Muscle of leg (tissue), 3 donors: ENCODE measurements at regions not wholly inside any gene's neighbourhood (a gene's known extent, or its start where the extent isn't known, plus 50 kb on each side); places are given as distances from the start of the nearest gene placed in this dataset.
"Not testable (repeated sequence)": the region's sequence is repeated elsewhere in the genome, so short reads cannot be mapped to it uniquely, and the experiment has no call there.

ENCODE experiments used
- DNase-seq: peaks from one replicate; pipeline ENCODE4 v3.0.0; 2013
- H3K27ac ChIP-seq: one replicate; pipeline ENCODE4 v1.5.1; 2013; ENCODE audit warnings: mild to moderate bottlenecking, low read length, control low read depth
- H3K27me3 ChIP-seq: one replicate; pipeline ENCODE4 v1.6.1; 2013; ENCODE audit warnings: low read length; ENCODE audit not compliant: control insufficient read depth, insufficient read depth
- H3K36me3 ChIP-seq: one replicate; pipeline ENCODE4 v1.6.1; 2013; ENCODE audit warnings: low read length; ENCODE audit not compliant: control insufficient read depth, insufficient read depth
- H3K4me1 ChIP-seq: one replicate; pipeline ENCODE4 v1.6.1; 2013; ENCODE audit warnings: low read length; ENCODE audit not compliant: control insufficient read depth, insufficient read depth
- H3K4me3 ChIP-seq: one replicate; pipeline ENCODE4 v1.5.1; 2013; ENCODE audit warnings: low read length, control low read depth
- H3K9me3 ChIP-seq: replicated peaks from 2 replicates; pipeline ENCODE4 v1.6.1; 2013; ENCODE audit warnings: low read depth, low read length; ENCODE audit not compliant: control insufficient read depth
- WGBS: methylation state at CpG from one replicate; pipeline ENCODE4 v1.1.5; 2013; ENCODE audit warnings: missing lambda C conversion rate; ENCODE audit not compliant: insufficient coverage; 5-methylcytosine and 5-hydroxymethylcytosine counted together

- Histone ChIP-seq H3K36me3 (peaks cover 4% of the 10 kb centered on the region), H3K27me3 (no peaks in the 10 kb centered on the region), H3K9me3 (no peaks in the 10 kb centered on the region), H3K4me1 (no peaks in the 10 kb centered on the region), H3K27ac (no peak overlapping the region), H3K4me3 (no peak overlapping the region)
- no peak for DNase-seq
- 57% methylated on average over 1 of the region's 3 CpGs for WGBS
Observed at GRCh38 chr7:32681174-32681518, 185.9 kb downstream of the AVL9 start.

GRCh38 chr7:32680259-32681173, 185.2 kb downstream of the AVL9 start:
- DNase-seq: no peak
- no peak overlapping the region for H3K4me3 ChIP-seq
- no peaks in the 10 kb centered on the region for H3K4me1 ChIP-seq
- no peak overlapping the region for H3K27ac ChIP-seq
- H3K9me3 ChIP-seq: no peaks in the 10 kb centered on the region
- 100% methylated on average over 1 of the region's 6 CpGs for WGBS
- no peaks in the 10 kb centered on the region for H3K27me3 ChIP-seq
- peaks cover 6% of the 10 kb centered on the region for H3K36me3 ChIP-seq

DNA sequence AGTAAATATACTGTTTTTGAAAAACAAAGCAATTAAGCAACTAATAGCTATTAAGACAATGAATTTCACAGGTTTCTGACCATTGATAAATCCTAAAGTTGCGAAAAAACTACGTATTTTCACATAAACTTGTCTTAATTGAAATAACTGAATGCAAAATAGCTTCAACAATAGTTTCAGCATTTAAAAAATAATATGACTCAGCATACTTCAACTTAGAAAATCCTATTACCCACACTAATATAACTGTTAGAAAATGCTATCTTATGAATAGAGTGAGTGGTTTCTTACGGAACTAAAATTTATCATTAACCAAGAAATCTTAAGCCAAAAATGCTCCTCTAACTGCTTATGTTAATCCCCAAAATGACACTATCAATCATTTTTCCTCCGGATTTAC, 183.9 kb downstream of the AVL9 start:
- no CpG with 5 or more reads among the region's 4 CpGs for WGBS
- Histone ChIP-seq H3K27me3 (no peaks in the 10 kb centered on the region), H3K4me3 (no peak overlapping the region), H3K36me3 (peaks cover 6% of the 10 kb centered on the region), H3K4me1 (no peaks in the 10 kb centered on the region), H3K9me3 (no peaks in the 10 kb centered on the region), H3K27ac (no peak overlapping the region)
- no peak for DNase-seq

- no peaks in the 10 kb centered on the region for H3K9me3 ChIP-seq
- 100% methylated on average over 1 of the region's 2 CpGs for WGBS
- H3K27ac ChIP-seq: no peak overlapping the region
- no peak overlapping the region for H3K4me3 ChIP-seq
- H3K36me3 ChIP-seq: peaks cover 6% of the 10 kb centered on the region
- H3K27me3 ChIP-seq: no peaks in the 10 kb centered on the region
- DNase-seq: no peak
- H3K4me1 ChIP-seq: no peaks in the 10 kb centered on the region
Observed at GRCh38 chr7:32677593-32677992, 182.3 kb downstream of the AVL9 start.

DNA sequence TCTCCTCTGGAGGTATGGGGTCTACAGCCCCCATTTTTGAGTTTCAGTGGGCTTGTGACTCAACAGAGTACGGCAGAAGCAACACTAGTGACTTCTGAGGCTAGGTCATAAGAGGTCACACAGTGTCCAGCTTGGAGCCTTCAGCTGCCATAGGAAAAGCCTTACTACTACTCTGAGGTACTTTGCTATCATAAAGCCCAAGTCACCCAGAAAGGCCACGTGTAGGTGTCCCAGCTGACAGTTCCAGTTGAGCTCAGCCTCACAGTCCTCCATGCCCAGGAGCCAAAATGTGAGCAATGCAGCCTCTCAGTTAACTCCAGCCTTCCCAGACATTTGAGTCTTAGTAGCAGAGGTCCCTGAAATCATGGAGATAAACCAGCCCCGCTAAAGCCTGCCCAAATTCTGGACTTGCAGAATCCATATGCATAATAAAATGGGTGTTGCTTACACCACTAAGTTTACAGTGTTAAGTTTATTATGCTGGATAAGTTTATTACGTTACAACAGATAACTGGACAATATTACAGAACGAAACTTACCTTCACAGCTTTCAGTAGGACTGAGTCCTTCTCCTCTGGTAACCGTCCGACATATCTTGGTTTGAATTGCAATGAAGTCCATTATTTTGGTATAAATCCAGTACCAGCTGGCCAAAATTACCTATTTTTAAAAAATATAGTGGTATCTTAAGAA, 181.1 kb downstream of the AVL9 start:
- Histone ChIP-seq H3K27ac (no peak overlapping the region), H3K27me3 (no peaks in the 10 kb centered on the region), H3K36me3 (peaks cover 6% of the 10 kb centered on the region), H3K4me1 (no peaks in the 10 kb centered on the region), H3K4me3 (no peak overlapping the region), H3K9me3 (no peaks in the 10 kb centered on the region)
- DNase-seq: no peak
- 76% methylated on average over 2 of the region's 7 CpGs for whole genome bisulfite sequencing

DNA sequence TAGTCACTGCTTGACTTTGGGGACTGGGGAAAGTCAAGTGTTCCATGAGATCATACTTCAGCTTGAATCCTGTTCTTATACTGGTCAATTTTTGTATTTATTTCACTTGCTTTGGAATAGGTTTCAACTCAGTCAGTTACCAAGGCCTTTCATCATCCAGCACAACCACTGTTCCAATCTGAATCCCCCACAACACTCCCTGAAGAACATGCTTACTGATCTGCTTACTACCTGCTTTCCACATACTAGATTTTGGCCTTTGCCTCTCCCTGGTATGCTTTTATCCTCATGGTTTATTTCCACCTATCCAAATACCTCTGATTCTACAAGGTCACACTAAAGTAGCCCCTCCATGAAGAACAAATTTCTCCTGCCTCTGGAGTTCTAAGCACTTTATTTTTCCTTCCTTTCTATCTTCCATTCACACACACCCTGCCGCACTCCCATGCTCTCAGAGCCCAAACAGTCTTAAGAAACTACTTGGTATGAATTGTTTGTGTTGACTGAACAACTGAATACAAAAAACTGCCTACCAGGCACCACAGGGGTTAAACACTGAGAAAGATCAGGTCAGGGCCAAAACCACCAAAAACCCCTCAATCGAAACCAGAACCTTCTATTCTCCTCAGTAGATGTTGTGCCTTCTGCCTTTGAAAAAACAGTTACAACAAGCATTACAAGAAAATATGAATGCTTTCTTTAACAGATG, 178.1 kb downstream of the AVL9 start:
- no peak overlapping the region for H3K27ac ChIP-seq
- peaks cover 6% of the 10 kb centered on the region for H3K36me3 ChIP-seq
- WGBS: no CpG with 5 or more reads among the region's 2 CpGs
- H3K27me3 ChIP-seq: no peaks in the 10 kb centered on the region
- no peak for DNase-seq
- H3K9me3 ChIP-seq: no peaks in the 10 kb centered on the region
- H3K4me3 ChIP-seq: no peak overlapping the region
- H3K4me1 ChIP-seq: no peaks in the 10 kb centered on the region

GRCh38 chr7:32670110-32671025, 175.1 kb downstream of the AVL9 start:
- no peaks in the 10 kb centered on the region for H3K9me3 ChIP-seq
- DNase-seq: no peak
- no peak overlapping the region for H3K4me3 ChIP-seq
- 83% methylated on average over 2 of the region's 10 CpGs for WGBS
- H3K27ac ChIP-seq: no peak overlapping the region
- no peaks in the 10 kb centered on the region for H3K4me1 ChIP-seq
- H3K36me3 ChIP-seq: no peaks in the 10 kb centered on the region
- no peaks in the 10 kb centered on the region for H3K27me3 ChIP-seq

GRCh38 chr7:32669173-32669870, 174.0 kb downstream of the AVL9 start:
- WGBS: 100% methylated on average over 1 of the region's 3 CpGs
- not testable (repeated sequence) for H3K36me3 ChIP-seq, H3K9me3 ChIP-seq, H3K27me3 ChIP-seq, H3K4me3 ChIP-seq, DNase-seq, H3K4me1 ChIP-seq, H3K27ac ChIP-seq

GRCh38 chr7:32668387-32669097, 173.3 kb downstream of the AVL9 start:
- H3K27ac ChIP-seq, H3K27me3 ChIP-seq, DNase-seq, H3K4me1 ChIP-seq, H3K9me3 ChIP-seq, H3K36me3 ChIP-seq, H3K4me3 ChIP-seq: not testable (repeated sequence)
- WGBS: 100% methylated on average over 2 of the region's 3 CpGs
